K562 (cell line): ENCODE measurements at regions not wholly inside any gene's neighbourhood (a gene's known extent, or its start where the extent isn't known, plus 50 kb on each side); places are given as distances from the start of the nearest gene placed in this dataset.
"Not testable (repeated sequence)": the region's sequence is repeated elsewhere in the genome, so short reads cannot be mapped to it uniquely, and the experiment has no call there.

Experiments
- ATAC-seq: fragments of 200-7000 bp; cut with Tn5 transposase; 3 replicates; pipeline ENCODE4 v1.9.1; 2020; ENCODE audit warnings: moderate library complexity
- BruUV-seq: library from RNA; stranded (reverse); fragments of 400-500 nt; replicated peaks from 2 replicates; lab custom pipeline; 2021; lab: Mats Ljungman, UMichigan
- CTCF ChIA-PET: fragments of 300-600 bp; formaldehyde crosslinking; extraction: SDS; loops from one replicate; lab custom pipeline; 2021; ENCODE audit warnings: low intra/inter-chr PET ratio; lab: Yijun Ruan, JAX
- POLR2A ChIA-PET: fragments of 300-600, 350-650 bp; sonication (Branson Sonifier 250); formaldehyde crosslinking; extraction: SDS; loops from one replicate; lab custom pipeline; 2021; ENCODE audit warnings: antibody characterized with exemption, inconsistent platforms; lab: Yijun Ruan, JAX
- DNase-seq, 4 experiments: peaks; one replicate each; pipeline versions ENCODE4 v3.0.0 to v3.0.0-alpha.2; 2011 to 2018; ENCODE audit warnings: low spot score in 3 of 4, mixed read lengths in 3 of 4; ENCODE audit errors: extremely low read depth in 1 of 4
- FAIRE-seq: peaks from 2 replicates; lab custom pipeline; 2011; peaks lifted over from hg19 to GRCh38; lab: Jason Lieb, UNC
- H2AFZ ChIP-seq: 2 replicates; pipeline ENCODE4 v1.6.0; 2011; ENCODE audit warnings: low read depth, low read length, control low read depth, inconsistent platforms
- H3K27ac ChIP-seq: fragments of 200-600 bp; 3 replicates; pipeline ENCODE4 v1.8.0; 2011; ENCODE audit warnings: low read depth, mild to moderate bottlenecking, control low read depth, inconsistent platforms, low read length, moderate library complexity, mixed read lengths; ENCODE audit errors: extremely low read depth
- H3K27me3 ChIP-seq, 2 experiments: fragments of 300-600 bp in 1 of 2; 2 replicates in 1 of 2; 3 replicates in 1 of 2; pipeline versions ENCODE4 v1.6.0 to v1.8.0; 2011; ENCODE audit warnings: inconsistent platforms in 2 of 2, low read length in 2 of 2, mild to moderate bottlenecking in 1 of 2, mixed read lengths in 1 of 2, moderate library complexity in 1 of 2; ENCODE audit not compliant: control insufficient read depth in 2 of 2, insufficient read depth in 2 of 2
- H3K36me3 ChIP-seq: fragments of 300-600 bp; 3 replicates; pipeline ENCODE4 v1.8.0; 2011; ENCODE audit warnings: mild to moderate bottlenecking, low read length, inconsistent platforms; ENCODE audit not compliant: control insufficient read depth, insufficient read depth
- H3K4me1 ChIP-seq, 2 experiments: fragments of 200-600 bp in 1 of 2; replicated peaks in 1 of 2; 2 replicates in 1 of 2; 3 replicates in 1 of 2; pipeline versions ENCODE4 v1.5.1 to v1.8.0; 2011; ENCODE audit warnings: inconsistent platforms in 2 of 2, low read length in 2 of 2, mild to moderate bottlenecking in 1 of 2, mixed read lengths in 1 of 2, moderate library complexity in 1 of 2; ENCODE audit not compliant: control insufficient read depth in 2 of 2, insufficient read depth in 2 of 2
- H3K4me2 ChIP-seq: 2 replicates; pipeline ENCODE4 v1.6.1; 2011; ENCODE audit warnings: low read length, control low read depth, inconsistent platforms, mixed read lengths; ENCODE audit not compliant: insufficient read depth
- H3K4me3 ChIP-seq: fragments of 200-600 bp; sonication (generic), shearing (Covaris generic); 2 replicates; pipeline ENCODE4 v1.5.1; 2016; ENCODE audit warnings: control low read depth, inconsistent platforms
- H3K79me2 ChIP-seq: fragments of 200-600 bp; 3 replicates; pipeline ENCODE4 v1.8.0; 2011; ENCODE audit warnings: low read length, inconsistent platforms; ENCODE audit not compliant: control insufficient read depth, insufficient read depth
- H3K9ac ChIP-seq, 2 experiments: 2 replicates each; pipeline versions ENCODE4 v1.6.0 to v1.6.1; 2011; ENCODE audit warnings: low read depth in 2 of 2, low read length in 2 of 2, control low read depth in 1 of 2, inconsistent platforms in 1 of 2, mild to moderate bottlenecking in 1 of 2, mixed read lengths in 1 of 2; ENCODE audit not compliant: insufficient read depth in 1 of 2
- H3K9me1 ChIP-seq: one replicate; pipeline ENCODE4 v1.6.0; 2011; ENCODE audit warnings: inconsistent platforms, mild to moderate bottlenecking, low read length, moderate library complexity; ENCODE audit not compliant: control insufficient read depth, insufficient read depth
- H3K9me3 ChIP-seq: replicated peaks from 2 replicates; pipeline ENCODE4 v1.5.1; 2011; ENCODE audit warnings: low read depth, low read length, inconsistent platforms; ENCODE audit not compliant: control insufficient read depth, insufficient read depth
- H4K20me1 ChIP-seq: replicated peaks from 2 replicates; pipeline ENCODE4 v1.6.1; 2011; ENCODE audit warnings: low read length, inconsistent platforms, mixed read lengths; ENCODE audit not compliant: control insufficient read depth, insufficient read depth
- CBX2 ChIP-seq: fragments of 200-600 bp; sonication (generic); IDR thresholded peaks from one replicate; pipeline ENCODE4 v1.6.1; 2012; ENCODE audit warnings: mild to moderate bottlenecking, low read length, inconsistent platforms; ENCODE audit not compliant: insufficient read depth, poor library complexity, severe bottlenecking
- ZNF354B ChIP-seq: fragments of 250-450 bp; sonication (Bioruptor Pico); IDR thresholded peaks from 2 replicates; pipeline ENCODE4 v1.4.0; 2020
- ZNF764 ChIP-seq: fragments of 250-450 bp; sonication (Bioruptor Pico); IDR thresholded peaks from 2 replicates; pipeline ENCODE4 v1.4.0; 2020; ENCODE audit warnings: low read depth, mild to moderate bottlenecking, moderate library complexity
- WGBS: fragments of 100-300 bp; shearing (Covaris generic); methylation state at CpG from one replicate; pipeline ENCODE4 v1.1.6; 2016; ENCODE audit warnings: low coverage, mixed read lengths; ENCODE audit not compliant: insufficient coverage; ENCODE audit errors: missing lambda C conversion rate; 5-methylcytosine and 5-hydroxymethylcytosine counted together
- in situ Hi-C: fragments of 300-500 bp; cut with MboI; formaldehyde crosslinking; loops from 4 replicates; pipeline ENCODE4 v1.15.0; 2018; ENCODE audit warnings: inconsistent platforms, mixed read lengths
- intact Hi-C: fragments of 100-400 bp; cut with micrococcal nuclease; formaldehyde crosslinking; loops from 2 replicates; pipeline ENCODE4 v1.14.2; 2022

DNA sequence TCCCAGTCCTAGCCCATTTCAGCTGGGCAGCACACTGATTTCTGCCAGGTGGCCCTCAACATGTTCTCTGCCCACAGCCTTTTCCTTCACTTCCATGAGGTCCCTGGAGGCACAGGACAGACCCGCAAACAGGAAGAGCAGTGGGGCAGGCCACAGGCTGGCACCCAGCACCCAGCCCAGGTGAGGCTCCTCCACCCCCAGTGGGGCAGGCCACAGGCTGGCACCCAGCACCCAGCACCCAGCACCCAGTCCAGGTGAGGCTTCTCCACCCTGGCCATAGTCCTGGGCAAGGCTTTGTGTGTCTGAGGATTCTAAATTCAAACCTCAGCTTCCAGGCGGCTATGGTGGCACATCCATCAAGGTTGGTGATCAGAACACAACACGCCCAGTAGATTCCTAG lies 1413.0 kb downstream of the BRD1 start:
- no peak for TF ChIP-seq ZNF764 (CRISPR knock-in tag)
- no peak for TF ChIP-seq CBX2
- TF ChIP-seq ZNF354B: no peak
- H3K9ac ChIP-seq: no peak overlapping the region
- FAIRE-seq (no peak), DNase-seq (no peak), ATAC-seq (no peak)
- no peaks in the 10 kb centered on the region for H3K9me1 ChIP-seq
- H3K27me3 ChIP-seq: no peaks in the 10 kb centered on the region; a peak in 1 of 5 replicates
- no peaks in the 10 kb centered on the region for H3K36me3 ChIP-seq
- POLR2A ChIA-PET: interaction anchor here (0.6 kb wide), 2 partner anchors 23 to 188 kb away, joined by 3 to 4 read pairs; no protein-coding TSS in a partner anchor
- BruUV-seq: no TSS peak
- no peak overlapping the region for H2AFZ ChIP-seq
- no peak overlapping the region for H3K27ac ChIP-seq
- CTCF ChIA-PET: no interaction called here
- no peaks in the 10 kb centered on the region for H4K20me1 ChIP-seq
- intact Hi-C loops: no loop called here
- no peaks in the 10 kb centered on the region for H3K79me2 ChIP-seq
- H3K9me3 ChIP-seq: no peaks in the 10 kb centered on the region
- H3K4me1 ChIP-seq: no peaks in the 10 kb centered on the region
- WGBS: 0% methylated on average over 2 of the region's 3 CpGs
- H3K4me3 ChIP-seq: no peak overlapping the region
- in situ Hi-C loops: no loop called here
- no peak overlapping the region for H3K4me2 ChIP-seq

DNA sequence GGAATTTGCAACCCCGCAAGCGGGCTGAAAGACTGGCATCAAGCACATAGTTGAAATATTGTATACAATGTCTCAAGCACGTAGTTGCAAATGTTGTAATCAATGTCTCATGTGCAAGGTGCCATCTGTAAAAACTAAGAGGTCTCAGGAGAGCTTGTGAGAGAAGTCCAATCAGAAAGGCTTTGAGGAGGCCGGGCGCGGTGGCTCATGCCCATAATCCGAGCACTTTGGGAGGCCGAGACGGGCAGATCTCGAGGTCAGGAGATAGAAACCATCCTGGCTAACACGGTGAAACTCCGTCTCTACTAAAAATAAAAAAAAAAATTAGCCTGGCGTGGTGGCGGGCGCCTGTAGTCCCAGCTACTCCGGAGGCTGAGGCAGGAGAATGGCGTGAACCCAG lies 1414.7 kb downstream of the BRD1 start:
- intact Hi-C loops, ATAC-seq, H3K9me1 ChIP-seq, FAIRE-seq, H2AFZ ChIP-seq, H3K27ac ChIP-seq, H3K36me3 ChIP-seq, H3K79me2 ChIP-seq, POLR2A ChIA-PET, DNase-seq, BruUV-seq, H3K4me2 ChIP-seq, H3K4me3 ChIP-seq, H3K4me1 ChIP-seq, CTCF ChIA-PET, H3K27me3 ChIP-seq, in situ Hi-C loops, H3K9me3 ChIP-seq, H3K9ac ChIP-seq, H4K20me1 ChIP-seq: not testable (repeated sequence)
- 2% methylated on average over 12 of the region's 17 CpGs for WGBS
